ENCODE measurements at regions not wholly inside any gene's neighbourhood (a gene's known extent, or its start where the extent isn't known, plus 50 kb on each side); places are given as distances from the start of the nearest gene placed in this dataset.

- Histone ChIP-seq H4K91ac (ENCODE audit: insufficient read length, low read depth, low read length) (no peak overlapping the region), H3K79me1 (ENCODE audit: insufficient read depth, low read depth, low read length, poor library complexity, severe bottlenecking) (no peaks in the 10 kb centered on the region), H3K4ac (ENCODE audit: low read depth, low read length) (no peak overlapping the region), H3K9me3 (ENCODE audit: control insufficient read depth, low read depth, low read length) (no peaks in the 10 kb centered on the region), H4K20me1 (ENCODE audit: control insufficient read depth, insufficient read depth, insufficient read length) (no peaks in the 10 kb centered on the region), H2AFZ (ENCODE audit: low read length) (no peak overlapping the region), H2BK20ac (ENCODE audit: low read depth, low read length, poor library complexity, severe bottlenecking) (no peak overlapping the region), H2BK15ac (ENCODE audit: low read depth, low read length) (no peak overlapping the region), H3K23me2 (ENCODE audit: insufficient read length, low read depth, low read length, poor library complexity, severe bottlenecking) (peaks cover 2% of the 10 kb centered on the region), H3K4me1 (ENCODE audit: insufficient read depth, low read length) (no peaks in the 10 kb centered on the region), H2BK5ac (ENCODE audit: insufficient read length, low read length) (no peak overlapping the region), H3K18ac (ENCODE audit: insufficient read length, low read depth, low read length) (no peak overlapping the region), H3K4me2 (ENCODE audit: insufficient read depth, insufficient read length, low read length) (no peak overlapping the region), H4K8ac (replicated peaks; ENCODE audit: insufficient read length, low read depth, low read length) (no peak overlapping the region), H3K56ac (ENCODE audit: insufficient read length, low read depth, low read length) (no peak overlapping the region), H2BK120ac (ENCODE audit: low read depth, low read length, poor library complexity, severe bottlenecking) (no peak overlapping the region), H3K27ac (ENCODE audit: insufficient read length, low read depth, low read length) (no peak overlapping the region), H3K27me3 (ENCODE audit: insufficient read depth, low read length) (no peaks in the 10 kb centered on the region), H2AK5ac (ENCODE audit: insufficient read length, low read length) (no peak overlapping the region), H3T11ph (ENCODE audit: low read length) (no peak overlapping the region), H4K5ac (ENCODE audit: insufficient read length, low read depth, low read length) (no peak overlapping the region), H2BK12ac (ENCODE audit: insufficient read length, low read depth, low read length) (no peak overlapping the region), H3K79me2 (ENCODE audit: insufficient read depth, low read length) (no peaks in the 10 kb centered on the region), H3K9ac (ENCODE audit: extremely low read depth, insufficient read length, low read length) (no peak overlapping the region), H3K23ac (ENCODE audit: insufficient read length, low read depth, low read length) (no peak overlapping the region), H3K14ac (ENCODE audit: insufficient read depth, low read length) (no peak overlapping the region)
- WGBS (ENCODE audit: extremely low coverage, insufficient read length, low lambda C conversion rate): no CpG with 5 or more reads among the region's 5 CpGs
- Mint-ChIP-seq H3K9me3 (no peaks in the 10 kb centered on the region; a peak in 1 of 5 replicates), H3K27me3 (ENCODE audit: low read depth) (peaks cover 52% of the 10 kb centered on the region), H3K4me3 (no peak overlapping the region), H3K4me1 (no peaks in the 10 kb centered on the region), H3K27ac (no peak overlapping the region; a peak in 1 of 7 replicates), H3K36me3 (ENCODE audit: insufficient read depth in 1 of 3, low read depth in 3 of 3) (no peaks in the 10 kb centered on the region)
- DNase-seq: no peak
- TF ChIP-seq CTCF (conservative IDR thresholded peaks at IDR 0.05): no peak
These were observed 83.8 kb upstream of the PIWIL1 start for GRCh38 chr12:130253866-130254265.

Data from H9 (cell line).